GM18511 (cell line): ENCODE measurements at regions not wholly inside any gene's neighbourhood (a gene's known extent, or its start where the extent isn't known, plus 50 kb on each side); places are given as distances from the start of the nearest gene placed in this dataset.
"Not testable (repeated sequence)": the region's sequence is repeated elsewhere in the genome, so short reads cannot be mapped to it uniquely, and the experiment has no call there.

Experiments used
- ATAC-seq: cut with Tn5 transposase; IDR thresholded peaks from one replicate; pipeline ENCODE4 v1.9.1; 2021; ENCODE audit warnings: mild to moderate bottlenecking, moderate library complexity; ENCODE audit not compliant: unreplicated experiment

- no peak for ATAC-seq
These were observed 585.4 kb upstream of the PBX1 start for GRCh38 chr1:163973586-163973985.

- no peak for ATAC-seq
These were observed 584.9 kb upstream of the PBX1 start for GRCh38 chr1:163974120-163974519.

DNA sequence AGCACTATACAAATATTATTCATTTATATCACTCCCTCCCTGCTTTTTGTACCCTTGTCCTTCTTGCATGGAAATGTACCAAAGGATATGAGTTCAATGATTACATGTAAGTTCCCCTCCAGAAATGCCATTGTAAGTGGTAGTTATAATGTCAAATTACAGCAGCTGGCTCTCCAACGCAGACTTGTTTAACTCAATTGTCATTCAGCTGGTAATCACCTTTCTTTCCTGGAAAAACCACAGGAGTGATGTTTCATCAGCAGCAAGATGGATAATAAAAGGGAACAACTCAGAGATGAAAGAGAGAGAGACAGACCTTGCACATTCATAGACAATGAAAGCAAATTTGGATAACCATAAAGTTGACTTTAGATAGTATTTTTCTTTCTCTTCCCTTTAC is 578.6 kb upstream of the PBX1 start:
- no peak for ATAC-seq

DNA sequence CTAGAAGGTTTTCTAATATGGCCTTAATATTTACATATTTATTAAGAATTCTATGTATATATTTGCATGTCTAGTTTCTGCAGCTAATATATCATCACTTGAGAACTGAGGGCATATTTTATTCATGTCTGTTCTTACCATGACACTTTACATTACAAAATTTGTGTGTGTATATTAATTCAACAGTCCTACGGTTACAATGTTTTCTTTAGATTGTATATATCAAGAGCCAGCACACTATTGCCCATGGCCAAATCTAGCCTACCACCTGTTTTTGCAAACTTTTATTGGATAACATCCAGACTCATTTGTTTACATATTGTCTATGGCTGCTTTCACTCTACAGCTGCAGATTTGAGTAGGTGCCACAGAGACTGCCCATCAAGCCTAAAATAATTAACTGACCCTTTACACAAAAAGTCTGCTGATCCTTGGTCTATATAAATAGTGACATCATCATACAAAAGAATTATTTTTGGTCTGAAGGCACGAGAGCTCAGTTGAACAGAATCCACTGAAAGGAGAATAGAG is 577.4 kb upstream of the PBX1 start:
- ATAC-seq = no peak

- ATAC-seq = no peak
These were observed 575.9 kb upstream of the PBX1 start for GRCh38 chr1:163983097-163983496.

GRCh38 chr1:163985700-163986099 is 573.3 kb upstream of the PBX1 start:
- no peak for ATAC-seq

GRCh38 chr1:163999131-163999530 is 559.9 kb upstream of the PBX1 start:
- no peak for ATAC-seq

GRCh38 chr1:164006186-164006585 is 552.8 kb upstream of the PBX1 start:
- ATAC-seq = not testable (repeated sequence)

GRCh38 chr1:164006621-164007020 is 552.4 kb upstream of the PBX1 start:
- no peak for ATAC-seq

DNA sequence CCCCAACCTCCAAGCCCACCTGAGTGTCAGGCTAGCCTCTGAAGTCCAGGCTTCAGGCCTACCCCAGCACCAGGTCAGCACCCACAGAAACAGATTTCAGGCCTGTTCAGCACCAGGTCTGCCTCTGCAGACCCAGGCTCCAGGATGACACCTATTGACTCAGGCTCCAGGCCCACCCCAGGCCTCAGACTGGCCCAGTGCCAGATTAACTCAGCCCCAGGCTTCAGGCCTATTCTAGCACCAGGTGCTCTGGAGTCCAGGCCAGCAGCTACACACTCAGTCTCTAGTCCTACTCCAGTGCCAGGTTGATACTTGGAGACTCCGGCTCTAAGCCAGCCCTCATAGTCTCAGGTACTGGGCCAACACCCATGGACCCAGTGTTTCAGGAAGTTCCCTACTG is 541.7 kb upstream of the PBX1 start:
- ATAC-seq = no peak

DNA sequence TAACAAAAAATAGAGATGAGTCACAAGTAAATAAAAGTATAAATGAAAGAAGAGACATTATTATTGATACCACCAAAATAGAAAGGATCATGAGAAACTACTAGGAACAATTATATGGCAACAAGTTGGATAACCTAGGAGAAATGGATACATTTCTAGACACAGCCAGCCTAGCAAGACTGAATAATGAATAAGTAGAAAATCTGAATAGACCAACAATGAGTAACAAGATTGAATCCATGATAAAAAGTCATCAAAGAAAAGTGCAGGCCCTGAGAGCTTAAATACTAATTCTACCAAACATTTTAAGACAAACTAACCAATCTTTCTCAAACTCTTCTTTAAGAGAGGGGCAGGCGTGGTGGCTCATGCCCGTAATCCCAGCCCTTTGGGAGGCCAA is 538.6 kb upstream of the PBX1 start:
- ATAC-seq = no peak

DNA sequence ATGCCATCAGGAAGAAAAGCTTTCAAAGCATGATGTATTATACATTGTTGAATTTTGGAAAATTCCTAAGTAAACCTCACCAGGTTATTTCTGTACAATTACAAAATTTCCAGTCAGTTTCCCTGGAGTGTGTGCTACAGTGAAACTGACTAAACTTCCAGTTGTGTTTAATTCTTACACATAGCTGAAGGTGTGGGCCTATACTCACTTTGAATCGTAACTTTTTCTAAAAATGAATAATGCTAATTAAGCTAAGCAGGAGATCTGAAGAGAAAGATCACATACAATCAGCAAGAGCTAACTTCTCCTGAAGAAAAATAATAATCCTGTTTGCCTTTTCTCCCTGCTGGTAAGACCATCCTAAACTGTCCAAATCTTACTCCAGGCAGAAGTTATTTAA is 537.2 kb upstream of the PBX1 start:
- ATAC-seq = no peak

GRCh38 chr1:164033782-164034181 is 525.2 kb upstream of the PBX1 start:
- ATAC-seq = no peak

DNA sequence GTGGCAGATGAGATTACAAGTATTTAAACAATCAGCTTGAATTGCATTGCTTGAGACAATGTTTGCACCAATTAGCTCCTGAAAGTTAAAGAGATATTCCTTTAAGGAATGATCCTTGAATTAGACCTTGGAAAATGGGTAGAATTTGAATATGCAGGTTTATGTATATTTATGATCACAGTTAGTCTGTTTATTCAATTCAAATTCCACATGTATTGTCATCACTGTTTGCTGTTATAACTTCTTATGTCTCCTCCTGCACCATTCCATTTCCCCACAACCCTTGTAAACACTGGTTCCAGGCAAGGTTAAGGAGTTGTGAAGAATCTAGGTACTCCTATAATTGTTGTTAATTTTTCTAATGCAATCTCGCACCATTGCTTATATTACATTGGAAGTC is 518.2 kb upstream of the PBX1 start:
- ATAC-seq = no peak

GRCh38 chr1:164051782-164052181 is 507.2 kb upstream of the PBX1 start:
- ATAC-seq = no peak

- no peak for ATAC-seq
These were observed 504.7 kb upstream of the PBX1 start for GRCh38 chr1:164054331-164054730.

DNA sequence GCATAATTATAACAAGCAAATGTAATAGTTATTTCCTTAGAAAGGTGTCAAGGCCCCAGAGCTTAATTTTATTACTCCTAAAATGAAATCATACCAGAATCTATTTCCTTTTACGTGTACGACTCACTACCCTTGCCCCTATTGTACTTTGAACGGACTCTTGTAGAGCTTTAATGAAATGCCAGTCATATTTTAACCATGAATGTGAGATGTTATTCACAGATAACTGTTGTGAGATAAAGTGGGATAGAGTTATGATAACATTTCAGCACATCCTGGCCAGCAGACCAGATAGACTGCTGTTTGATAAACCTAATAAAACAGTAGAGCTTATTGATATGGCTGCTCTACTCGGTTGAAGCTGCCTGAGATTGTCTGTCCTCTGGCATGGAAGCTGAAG is 500.8 kb upstream of the PBX1 start:
- ATAC-seq = no peak

DNA sequence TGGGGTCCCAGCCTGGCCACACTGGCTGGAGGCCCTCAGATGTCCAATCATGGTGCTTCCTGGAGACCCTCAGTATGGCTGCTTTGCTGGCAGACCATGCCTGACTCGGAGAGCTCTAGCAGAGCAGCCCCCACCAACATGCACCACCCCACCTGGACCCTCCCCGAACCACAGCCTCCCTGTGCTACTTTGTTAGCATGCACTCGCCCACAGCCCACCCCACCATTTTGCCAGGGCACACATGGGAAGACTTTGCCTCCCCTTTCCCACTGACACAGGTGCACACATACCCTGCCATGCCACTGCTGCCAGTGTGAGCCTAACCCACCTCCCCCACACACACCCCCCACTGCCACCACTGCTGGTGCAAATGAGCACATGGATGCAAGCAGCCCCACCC is 497.5 kb upstream of the PBX1 start:
- ATAC-seq = no peak

- ATAC-seq = no peak
These were observed 494.5 kb upstream of the PBX1 start for GRCh38 chr1:164064501-164064900.

DNA sequence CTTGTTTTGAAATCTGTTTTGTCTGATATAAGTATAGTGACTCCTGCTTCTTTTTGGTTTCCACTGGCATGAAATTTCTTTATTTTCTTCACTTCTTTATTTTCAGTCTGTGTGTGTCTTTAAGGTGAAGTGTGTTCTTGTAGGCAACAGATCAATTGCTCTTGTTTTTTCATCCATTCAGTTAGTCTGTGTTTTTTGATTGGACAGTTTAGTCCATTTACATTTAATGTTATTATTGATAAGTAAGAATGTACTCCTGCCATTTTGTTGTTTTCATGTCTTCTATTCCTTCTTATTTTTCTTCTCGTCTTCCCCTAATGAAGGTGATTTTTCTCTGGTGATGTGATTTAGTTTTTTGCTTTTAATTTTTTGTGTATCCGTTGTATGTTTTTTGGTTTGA is 487.7 kb upstream of the PBX1 start:
- ATAC-seq = no peak

- ATAC-seq = no peak
These were observed 472.2 kb upstream of the PBX1 start for GRCh38 chr1:164086832-164087231.

DNA sequence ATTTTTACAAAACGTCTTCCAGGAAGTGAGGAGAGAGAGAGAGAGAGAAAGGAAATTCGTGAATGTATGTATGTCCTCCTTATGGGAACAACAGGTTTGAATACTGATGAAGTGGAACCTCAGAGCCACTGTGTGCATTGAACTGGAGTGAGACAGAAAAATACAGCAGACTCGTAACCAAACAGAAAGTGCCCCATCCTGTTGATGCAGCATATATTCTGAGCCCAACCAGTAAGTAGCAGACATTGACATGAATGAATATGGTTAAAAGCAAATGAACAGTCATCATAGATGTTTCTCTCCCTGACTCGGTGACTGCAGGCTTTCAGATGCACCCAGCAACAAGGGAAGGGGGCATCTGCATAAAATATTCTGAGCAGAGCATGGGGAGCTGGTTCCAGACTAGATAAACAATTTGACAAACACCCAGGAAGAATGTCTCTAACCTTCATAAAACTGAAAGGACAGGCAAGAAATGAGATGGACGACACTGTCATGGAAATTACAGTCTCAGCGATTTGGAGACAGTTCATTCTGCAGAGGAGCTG is 471.0 kb upstream of the PBX1 start:
- ATAC-seq = no peak

DNA sequence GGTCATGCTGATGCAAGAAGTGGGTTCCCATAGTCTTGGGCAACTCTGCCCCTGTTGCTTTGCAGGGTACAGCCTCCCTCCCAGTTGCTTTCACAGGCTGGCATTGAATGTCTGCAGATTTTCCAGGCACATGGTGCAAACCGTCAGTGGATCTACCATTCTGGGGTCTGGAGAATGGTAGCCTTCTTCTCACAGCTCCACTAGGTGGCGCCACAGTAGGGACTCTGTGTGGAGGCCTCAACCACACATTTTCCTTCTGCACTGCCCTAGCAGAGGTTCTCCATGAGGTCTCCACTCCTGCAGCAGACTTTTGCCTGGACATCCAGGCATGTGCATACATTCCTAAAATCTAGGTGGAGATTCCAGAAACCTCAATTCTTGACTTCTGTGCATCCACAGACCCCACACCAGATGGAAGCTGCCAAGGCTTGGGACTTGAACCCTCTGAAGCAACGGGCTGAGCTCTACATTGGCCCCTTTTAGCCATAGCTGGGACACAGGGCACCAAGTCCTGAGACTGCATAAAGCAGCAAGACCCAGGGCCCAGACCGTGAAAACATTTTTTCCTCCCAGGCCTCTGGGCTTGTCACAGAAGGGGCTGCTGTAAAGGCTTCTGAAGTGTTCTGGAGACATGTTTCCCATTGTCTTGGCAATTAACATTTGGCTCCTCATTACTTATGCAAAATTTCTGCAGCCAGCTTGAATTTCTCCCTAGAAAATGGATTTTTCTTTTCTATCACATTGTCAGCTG is 466.2 kb upstream of the PBX1 start:
- no peak for ATAC-seq
